OCI-LY3 (cell line): ENCODE measurements at regions not wholly inside any gene's neighbourhood (a gene's known extent, or its start where the extent isn't known, plus 50 kb on each side); places are given as distances from the start of the nearest gene placed in this dataset.

Experiments used
- EZH2phosphoT487 ChIP-seq: fragments of 200-600 bp; shearing (Covaris generic); IDR thresholded peaks from 2 replicates; pipeline ENCODE4 v1.6.1; 2018; ENCODE audit warnings: antibody characterized with exemption, mixed run types, low read depth
- TF ChIP-seq, protein P1 (sequence below): fragments of 200-600, 300-600 bp; sonication (generic); IDR thresholded peaks from 2 replicates; pipeline ENCODE4 v1.5.1; 2014; ENCODE audit warnings: antibody characterized with exemption, low read length, low read depth

DNA sequence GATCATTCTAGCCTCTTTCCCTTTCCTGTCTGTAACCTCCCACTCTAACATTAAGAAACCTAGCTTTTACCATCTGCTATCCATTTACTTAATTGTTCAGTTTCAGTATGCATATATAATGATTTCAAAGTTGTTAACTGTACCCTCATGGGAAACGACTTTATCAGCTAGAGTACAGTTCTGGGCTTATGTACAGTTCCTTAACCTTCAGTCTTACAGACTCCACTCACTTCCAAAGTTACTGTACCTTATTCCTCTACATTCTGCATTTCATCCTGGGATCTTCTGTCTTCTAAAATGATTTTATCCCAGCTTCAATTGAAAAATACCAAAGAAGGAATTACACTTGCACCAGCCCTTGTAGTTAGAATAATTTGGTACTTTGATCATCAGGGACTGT, 108.7 kb upstream of the KCNE2 start:
- TF ChIP-seq, protein P1, sequence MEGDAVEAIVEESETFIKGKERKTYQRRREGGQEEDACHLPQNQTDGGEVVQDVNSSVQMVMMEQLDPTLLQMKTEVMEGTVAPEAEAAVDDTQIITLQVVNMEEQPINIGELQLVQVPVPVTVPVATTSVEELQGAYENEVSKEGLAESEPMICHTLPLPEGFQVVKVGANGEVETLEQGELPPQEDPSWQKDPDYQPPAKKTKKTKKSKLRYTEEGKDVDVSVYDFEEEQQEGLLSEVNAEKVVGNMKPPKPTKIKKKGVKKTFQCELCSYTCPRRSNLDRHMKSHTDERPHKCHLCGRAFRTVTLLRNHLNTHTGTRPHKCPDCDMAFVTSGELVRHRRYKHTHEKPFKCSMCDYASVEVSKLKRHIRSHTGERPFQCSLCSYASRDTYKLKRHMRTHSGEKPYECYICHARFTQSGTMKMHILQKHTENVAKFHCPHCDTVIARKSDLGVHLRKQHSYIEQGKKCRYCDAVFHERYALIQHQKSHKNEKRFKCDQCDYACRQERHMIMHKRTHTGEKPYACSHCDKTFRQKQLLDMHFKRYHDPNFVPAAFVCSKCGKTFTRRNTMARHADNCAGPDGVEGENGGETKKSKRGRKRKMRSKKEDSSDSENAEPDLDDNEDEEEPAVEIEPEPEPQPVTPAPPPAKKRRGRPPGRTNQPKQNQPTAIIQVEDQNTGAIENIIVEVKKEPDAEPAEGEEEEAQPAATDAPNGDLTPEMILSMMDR: no peak
- no peak for TF ChIP-seq EZH2phosphoT487
